ENCODE measurements at regions not wholly inside any gene's neighbourhood (a gene's known extent, or its start where the extent isn't known, plus 50 kb on each side); places are given as distances from the start of the nearest gene placed in this dataset.

DNA sequence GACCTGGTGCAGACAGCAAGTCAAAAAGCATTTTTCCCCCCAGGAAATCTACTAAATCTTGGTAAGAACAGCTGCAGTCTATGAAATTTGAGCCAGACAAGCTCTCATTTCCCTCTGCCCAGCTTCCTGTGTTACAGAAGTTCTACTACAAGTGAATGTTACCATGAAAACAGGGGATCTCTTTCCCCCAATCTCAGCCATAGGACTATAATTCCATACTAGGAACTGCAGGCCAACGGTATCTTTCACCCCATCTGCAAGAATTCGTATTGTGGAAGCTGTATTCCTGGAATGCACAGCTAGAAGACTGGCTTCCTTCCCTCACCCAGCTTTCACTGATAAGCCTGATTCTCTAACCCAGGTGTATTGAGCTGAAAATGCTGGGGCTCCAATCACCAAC, 1655.4 kb downstream of the BRINP3 start:
- TF ChIP-seq, protein P1, sequence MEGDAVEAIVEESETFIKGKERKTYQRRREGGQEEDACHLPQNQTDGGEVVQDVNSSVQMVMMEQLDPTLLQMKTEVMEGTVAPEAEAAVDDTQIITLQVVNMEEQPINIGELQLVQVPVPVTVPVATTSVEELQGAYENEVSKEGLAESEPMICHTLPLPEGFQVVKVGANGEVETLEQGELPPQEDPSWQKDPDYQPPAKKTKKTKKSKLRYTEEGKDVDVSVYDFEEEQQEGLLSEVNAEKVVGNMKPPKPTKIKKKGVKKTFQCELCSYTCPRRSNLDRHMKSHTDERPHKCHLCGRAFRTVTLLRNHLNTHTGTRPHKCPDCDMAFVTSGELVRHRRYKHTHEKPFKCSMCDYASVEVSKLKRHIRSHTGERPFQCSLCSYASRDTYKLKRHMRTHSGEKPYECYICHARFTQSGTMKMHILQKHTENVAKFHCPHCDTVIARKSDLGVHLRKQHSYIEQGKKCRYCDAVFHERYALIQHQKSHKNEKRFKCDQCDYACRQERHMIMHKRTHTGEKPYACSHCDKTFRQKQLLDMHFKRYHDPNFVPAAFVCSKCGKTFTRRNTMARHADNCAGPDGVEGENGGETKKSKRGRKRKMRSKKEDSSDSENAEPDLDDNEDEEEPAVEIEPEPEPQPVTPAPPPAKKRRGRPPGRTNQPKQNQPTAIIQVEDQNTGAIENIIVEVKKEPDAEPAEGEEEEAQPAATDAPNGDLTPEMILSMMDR (IDR thresholded peaks at IDR 0.05; ENCODE audit: poor library complexity, severe bottlenecking): no peak
- TF ChIP-seq TAF1 (IDR thresholded peaks at IDR 0.05; ENCODE audit: low read depth): no peak
